PFSK-1 (cell line): ENCODE measurements at regions not wholly inside any gene's neighbourhood (a gene's known extent, or its start where the extent isn't known, plus 50 kb on each side); places are given as distances from the start of the nearest gene placed in this dataset.

ENCODE experiments used
- FOXP2 ChIP-seq: optimal IDR thresholded peaks from 2 replicates; pipeline ENCODE3; 2011; ENCODE audit warnings: borderline replicate concordance, control low read depth, inconsistent platforms; ENCODE audit not compliant: insufficient read depth; ENCODE audit errors: extremely low read length, extremely low read depth
- POLR2AphosphoS5 ChIP-seq: IDR thresholded peaks from 2 replicates; pipeline ENCODE4 v1.6.1; 2012; ENCODE audit warnings: low read depth, mild to moderate bottlenecking, control low read depth, low read length, moderate library complexity
- REST ChIP-seq, 2 experiments: IDR thresholded peaks; 2 replicates each; pipeline versions ENCODE4 v1.6.1 to v1.8.0; 2011 to 2012; ENCODE audit warnings: low read depth in 2 of 2, low read length in 2 of 2, control low read depth in 1 of 2, inconsistent platforms in 1 of 2, mild to moderate bottlenecking in 1 of 2, moderate library complexity in 1 of 2; ENCODE audit not compliant: insufficient read depth in 1 of 2
- SIN3A ChIP-seq: IDR thresholded peaks from 2 replicates; pipeline ENCODE4 v1.6.1; 2012; ENCODE audit warnings: mild to moderate bottlenecking, low read length, moderate library complexity, borderline replicate concordance; ENCODE audit not compliant: insufficient read depth
- TAF1 ChIP-seq: IDR thresholded peaks from 2 replicates; pipeline ENCODE4 v1.6.1; 2012; ENCODE audit warnings: low read length, control low read depth, borderline replicate concordance; ENCODE audit not compliant: insufficient read depth

GRCh38 chr6:125586074-125586473 is 163.4 kb upstream of the HEY2 start:
- TF ChIP-seq POLR2AphosphoS5 (no peak), TAF1 (no peak), SIN3A (no peak), REST (IDR thresholded peaks at IDR 0.05; ENCODE audit: insufficient read depth in 1 of 2, low read depth in 2 of 2, low read length in 2 of 2) (no peak), FOXP2 (no peak)
